Activated B cell treated with CpG ODN at 0.5 μM for 24 hours (primary cell): ENCODE measurements at regions not wholly inside any gene's neighbourhood (a gene's known extent, or its start where the extent isn't known, plus 50 kb on each side); places are given as distances from the start of the nearest gene placed in this dataset.

Experiments
- ATAC-seq: fragments of 200-7000 bp; cut with Tn5 transposase; one replicate; pipeline ENCODE4 v1.10.0; 2021; ENCODE audit warnings: low read depth, mild to moderate bottlenecking, moderate library complexity
- CTCF ChIA-PET: fragments of 350-600 bp; sonication (Branson Sonifier 250); formaldehyde crosslinking; loops from one replicate; lab custom pipeline; 2021; ENCODE audit warnings: antibody characterized with exemption; lab: Charles Lee
- POLR2A ChIA-PET: fragments of 350-600 bp; sonication (Branson Sonifier 250); formaldehyde crosslinking; loops from one replicate; lab custom pipeline; 2021; ENCODE audit warnings: antibody characterized with exemption; lab: Charles Lee
- DNase-seq: peaks from one replicate; pipeline ENCODE4 v3.0.0; 2022
- H3K27ac Mint-ChIP-seq: one replicate; pipeline ENCODE4 v1.8.0; 2020; ENCODE audit warnings: mixed read lengths
- H3K27me3 Mint-ChIP-seq: one replicate; pipeline ENCODE4 v1.8.0; 2021; ENCODE audit warnings: mixed read lengths
- H3K36me3 Mint-ChIP-seq: one replicate; pipeline ENCODE4 v1.8.0; 2021; ENCODE audit warnings: low read depth, mixed read lengths
- H3K4me1 Mint-ChIP-seq: one replicate; pipeline ENCODE4 v1.8.0; 2021; ENCODE audit warnings: mixed read lengths
- H3K4me3 Mint-ChIP-seq: one replicate; pipeline ENCODE4 v1.8.0; 2020; ENCODE audit warnings: mild to moderate bottlenecking, mixed read lengths
- H3K9me3 Mint-ChIP-seq: one replicate; pipeline ENCODE4 v1.8.0; 2020; ENCODE audit warnings: mixed read lengths
- intact Hi-C: fragments of 100-400 bp; cut with micrococcal nuclease; formaldehyde crosslinking; loops from one replicate; pipeline ENCODE4 v1.15.1; 2024
- TF ChIP-seq, protein P1 (sequence below): fragments of 200-600 bp; IDR thresholded peaks from one replicate; pipeline ENCODE4 v1.8.0; 2022; ENCODE audit warnings: antibody characterized with exemption, mild to moderate bottlenecking

DNA sequence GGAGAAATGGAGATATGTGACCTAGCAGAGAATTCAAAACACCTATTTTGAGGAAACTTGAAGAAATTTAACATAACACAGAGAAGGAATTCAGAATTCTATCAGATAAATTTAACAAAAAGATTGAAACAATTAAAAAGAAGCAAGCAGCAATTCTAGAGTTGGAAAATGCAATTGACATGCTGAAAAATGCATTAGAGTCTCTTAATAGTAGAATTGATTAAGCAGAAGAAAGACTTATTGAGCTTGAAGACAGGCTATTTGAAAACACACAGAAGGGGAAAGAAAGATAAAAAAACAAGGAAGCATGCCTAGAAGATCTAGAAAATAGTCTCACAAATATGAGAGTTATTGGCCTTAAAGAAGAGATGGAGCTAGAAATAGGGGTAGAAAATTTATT lies 87.8 kb upstream of the SLC1A1 start:
- DNase-seq, result no peak
- intact Hi-C loops, result no loop called here
- TF ChIP-seq, protein P1, sequence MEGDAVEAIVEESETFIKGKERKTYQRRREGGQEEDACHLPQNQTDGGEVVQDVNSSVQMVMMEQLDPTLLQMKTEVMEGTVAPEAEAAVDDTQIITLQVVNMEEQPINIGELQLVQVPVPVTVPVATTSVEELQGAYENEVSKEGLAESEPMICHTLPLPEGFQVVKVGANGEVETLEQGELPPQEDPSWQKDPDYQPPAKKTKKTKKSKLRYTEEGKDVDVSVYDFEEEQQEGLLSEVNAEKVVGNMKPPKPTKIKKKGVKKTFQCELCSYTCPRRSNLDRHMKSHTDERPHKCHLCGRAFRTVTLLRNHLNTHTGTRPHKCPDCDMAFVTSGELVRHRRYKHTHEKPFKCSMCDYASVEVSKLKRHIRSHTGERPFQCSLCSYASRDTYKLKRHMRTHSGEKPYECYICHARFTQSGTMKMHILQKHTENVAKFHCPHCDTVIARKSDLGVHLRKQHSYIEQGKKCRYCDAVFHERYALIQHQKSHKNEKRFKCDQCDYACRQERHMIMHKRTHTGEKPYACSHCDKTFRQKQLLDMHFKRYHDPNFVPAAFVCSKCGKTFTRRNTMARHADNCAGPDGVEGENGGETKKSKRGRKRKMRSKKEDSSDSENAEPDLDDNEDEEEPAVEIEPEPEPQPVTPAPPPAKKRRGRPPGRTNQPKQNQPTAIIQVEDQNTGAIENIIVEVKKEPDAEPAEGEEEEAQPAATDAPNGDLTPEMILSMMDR, result no peak
- ChIA-PET CTCF (no interaction called here), POLR2A (no interaction called here)
- ATAC-seq, result no peak
- H3K4me3 Mint-ChIP-seq, result no peak overlapping the region
- peaks cover 4% of the 10 kb centered on the region for H3K27me3 Mint-ChIP-seq
- no peak overlapping the region for H3K27ac Mint-ChIP-seq
- peaks cover 4% of the 10 kb centered on the region for H3K36me3 Mint-ChIP-seq
- no peaks in the 10 kb centered on the region for H3K4me1 Mint-ChIP-seq
- H3K9me3 Mint-ChIP-seq, result peaks cover 32% of the 10 kb centered on the region

DNA sequence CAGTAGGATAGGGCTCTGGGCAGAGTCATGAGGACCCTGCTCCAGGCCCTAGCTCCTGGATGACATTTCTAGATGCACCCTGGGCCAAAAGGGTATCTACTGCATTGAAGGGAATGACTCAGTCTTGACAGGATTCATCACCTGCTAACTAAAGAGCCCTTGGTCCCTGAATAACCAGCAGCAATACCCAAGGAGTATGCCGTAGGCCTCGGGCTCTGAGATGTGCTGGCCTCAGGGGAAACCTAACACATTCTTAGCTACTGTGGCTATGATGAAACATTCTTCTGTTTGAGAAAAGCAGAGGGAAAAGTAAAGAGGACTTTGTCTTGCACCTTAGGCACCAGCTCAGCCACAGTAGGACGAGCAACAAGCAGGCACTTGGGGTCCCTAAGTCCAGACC lies 89.5 kb upstream of the SLC1A1 start:
- ATAC-seq, result no peak
- H3K27ac Mint-ChIP-seq, result no peak overlapping the region
- TF ChIP-seq, protein P1, result no peak
- H3K36me3 Mint-ChIP-seq, result peaks cover 4% of the 10 kb centered on the region
- ChIA-PET CTCF (interaction anchor here (0.7 kb wide), 1 partner anchor 14 kb away, joined by 3 read pairs; no protein-coding TSS in a partner anchor), POLR2A (no interaction called here)
- H3K4me1 Mint-ChIP-seq, result no peaks in the 10 kb centered on the region
- intact Hi-C loops, result no loop called here
- DNase-seq, result no peak
- peaks cover 4% of the 10 kb centered on the region for H3K27me3 Mint-ChIP-seq
- H3K4me3 Mint-ChIP-seq, result no peak overlapping the region
- peaks cover 28% of the 10 kb centered on the region for H3K9me3 Mint-ChIP-seq

DNA sequence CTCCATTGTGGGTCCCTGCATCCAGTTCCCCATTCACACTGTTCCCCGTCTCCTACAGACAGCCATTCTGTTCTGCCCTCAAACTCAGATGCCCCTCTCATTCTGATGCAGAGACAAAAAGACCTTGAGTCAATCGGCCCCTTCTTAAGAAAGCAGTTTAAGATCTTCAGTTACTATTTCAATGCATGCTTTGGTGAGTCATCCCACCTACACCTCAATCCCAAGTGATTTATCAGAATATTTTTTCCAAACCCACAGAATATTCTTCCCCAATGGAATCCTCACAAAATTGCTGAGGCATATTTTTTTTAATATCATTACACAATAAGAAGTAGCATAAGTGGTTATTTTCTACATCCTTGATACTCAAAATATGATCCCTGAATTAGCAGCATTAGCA lies 92.4 kb upstream of the SLC1A1 start:
- Mint-ChIP-seq H3K27ac (no peak overlapping the region), H3K4me3 (no peak overlapping the region), H3K9me3 (peaks cover 10% of the 10 kb centered on the region), H3K27me3 (peaks cover 4% of the 10 kb centered on the region), H3K4me1 (no peaks in the 10 kb centered on the region), H3K36me3 (peaks cover 4% of the 10 kb centered on the region)
- ATAC-seq (no peak), DNase-seq (no peak)
- CTCF ChIA-PET, result no interaction called here
- intact Hi-C loops, result no loop called here
- TF ChIP-seq, protein P1, result no peak
- POLR2A ChIA-PET, result no interaction called here

DNA sequence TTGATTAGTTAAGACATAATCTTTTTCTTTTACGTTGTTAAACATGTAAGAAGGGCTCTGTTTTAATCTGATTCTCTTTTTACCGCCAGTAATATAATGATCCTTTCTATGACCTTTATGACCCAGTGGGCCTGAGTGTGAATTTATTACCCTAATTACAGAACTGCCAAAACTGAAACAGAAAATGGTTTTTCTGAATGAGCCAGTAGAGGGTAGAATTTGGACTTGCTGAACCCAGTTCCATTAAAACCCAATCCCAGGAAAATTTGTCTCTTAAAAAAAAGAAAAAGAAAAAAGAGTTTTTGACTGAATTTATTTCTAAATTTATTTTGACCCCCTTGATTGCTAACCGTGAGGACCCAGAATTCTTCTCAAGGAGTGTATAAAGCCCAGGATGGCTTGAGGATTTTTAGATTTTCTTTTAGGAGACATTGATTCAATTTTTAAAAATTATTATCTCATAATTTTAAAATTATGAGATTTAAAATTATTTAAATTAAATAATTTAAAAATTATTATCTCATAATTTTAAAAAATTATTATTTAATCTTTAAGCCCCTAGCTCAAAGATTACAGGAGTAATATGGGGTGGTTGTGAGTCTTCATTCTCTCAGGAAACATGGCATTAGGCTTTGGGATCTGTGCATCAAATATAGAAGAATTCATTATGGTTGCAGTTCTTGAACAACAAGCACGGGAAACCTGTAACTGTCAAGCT lies 94.1 kb upstream of the GLIS3 start:
- POLR2A ChIA-PET, result no interaction called here
- TF ChIP-seq, protein P1, result no peak
- Mint-ChIP-seq H3K9me3 (no peaks in the 10 kb centered on the region), H3K27ac (no peak overlapping the region), H3K36me3 (no peaks in the 10 kb centered on the region), H3K4me1 (no peaks in the 10 kb centered on the region), H3K4me3 (no peak overlapping the region), H3K27me3 (peaks cover 4% of the 10 kb centered on the region)
- DNase-seq (no peak), ATAC-seq (no peak)
- intact Hi-C loops, result no loop called here
- CTCF ChIA-PET, result no interaction called here

DNA sequence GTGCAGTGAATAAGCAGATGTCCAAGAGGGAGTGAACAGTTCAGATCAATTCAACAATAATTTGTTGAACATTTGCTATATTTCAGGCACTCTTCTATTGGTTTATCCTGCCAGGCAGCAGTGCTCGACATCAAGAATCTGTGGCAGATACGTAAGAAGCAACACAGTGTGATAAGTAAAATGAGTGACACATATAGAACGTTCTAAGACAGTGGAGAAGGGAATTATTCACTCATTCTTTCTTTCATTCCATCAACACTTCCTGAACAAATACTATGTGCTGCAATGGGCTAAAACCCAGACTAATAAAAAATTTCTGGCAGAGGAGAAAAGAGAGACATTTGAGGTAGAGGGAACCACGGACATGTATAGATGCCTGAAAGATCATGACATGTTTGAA lies 89.9 kb upstream of the GLIS3 start:
- no peak overlapping the region for H3K27ac Mint-ChIP-seq
- intact Hi-C loops, result loop anchor here (10.0 kb wide), 1 partner anchor 535 kb away; no protein-coding TSS in a partner anchor
- H3K4me3 Mint-ChIP-seq, result no peak overlapping the region
- ChIA-PET POLR2A (no interaction called here), CTCF (no interaction called here)
- DNase-seq (no peak), ATAC-seq (no peak)
- TF ChIP-seq, protein P1, result no peak
- no peaks in the 10 kb centered on the region for H3K27me3 Mint-ChIP-seq
- no peaks in the 10 kb centered on the region for H3K9me3 Mint-ChIP-seq
- no peaks in the 10 kb centered on the region for H3K4me1 Mint-ChIP-seq
- H3K36me3 Mint-ChIP-seq, result no peaks in the 10 kb centered on the region
